ENCODE measurements at regions not wholly inside any gene's neighbourhood (a gene's known extent, or its start where the extent isn't known, plus 50 kb on each side); places are given as distances from the start of the nearest gene placed in this dataset.

GRCh38 chr16:51287121-51287755 is 136.2 kb upstream of the SALL1 start:
- Mint-ChIP-seq H3K27ac (no peak overlapping the region), H3K36me3 (no peaks in the 10 kb centered on the region), H3K27me3 (peaks cover 7% of the 10 kb centered on the region), H3K4me3 (no peak overlapping the region), H3K9me3 (no peaks in the 10 kb centered on the region), H3K4me1 (ENCODE audit: unreplicated experiment) (no peaks in the 10 kb centered on the region)
- TF ChIP-seq CTCF (conservative IDR thresholded peaks at IDR 0.05), result no peak
- no peak for DNase-seq (ENCODE audit: extremely low spot score, unreplicated experiment)

- no peak for DNase-seq (ENCODE audit: extremely low spot score, unreplicated experiment)
- Mint-ChIP-seq H3K9me3 (no peaks in the 10 kb centered on the region), H3K27me3 (peaks cover 8% of the 10 kb centered on the region), H3K36me3 (no peaks in the 10 kb centered on the region), H3K4me1 (ENCODE audit: unreplicated experiment) (no peaks in the 10 kb centered on the region), H3K27ac (no peak overlapping the region), H3K4me3 (no peak overlapping the region)
- no peak for TF ChIP-seq CTCF (conservative IDR thresholded peaks at IDR 0.05)
Observed at GRCh38 chr16:51286272-51286671, 135.2 kb upstream of the SALL1 start.

- H3K36me3 Mint-ChIP-seq, result no peaks in the 10 kb centered on the region
- TF ChIP-seq CTCF (conservative IDR thresholded peaks at IDR 0.05), result no peak
- H3K27me3 Mint-ChIP-seq, result peaks cover 8% of the 10 kb centered on the region
- H3K9me3 Mint-ChIP-seq, result no peaks in the 10 kb centered on the region
- DNase-seq (ENCODE audit: extremely low spot score, unreplicated experiment), result no peak
- no peak overlapping the region for H3K4me3 Mint-ChIP-seq
- H3K27ac Mint-ChIP-seq, result no peak overlapping the region
- no peaks in the 10 kb centered on the region for H3K4me1 Mint-ChIP-seq (ENCODE audit: unreplicated experiment)
Observed at GRCh38 chr16:51276336-51276735, 125.3 kb upstream of the SALL1 start.

GRCh38 chr16:51272420-51272819 is 121.3 kb upstream of the SALL1 start:
- no peak for TF ChIP-seq CTCF (conservative IDR thresholded peaks at IDR 0.05)
- Mint-ChIP-seq H3K27ac (no peak overlapping the region), H3K9me3 (no peaks in the 10 kb centered on the region), H3K27me3 (peaks cover 10% of the 10 kb centered on the region), H3K4me1 (ENCODE audit: unreplicated experiment) (peaks cover 3% of the 10 kb centered on the region), H3K4me3 (no peak overlapping the region), H3K36me3 (no peaks in the 10 kb centered on the region)
- no peak for DNase-seq (ENCODE audit: extremely low spot score, unreplicated experiment)

- Mint-ChIP-seq H3K27me3 (peaks cover 10% of the 10 kb centered on the region), H3K27ac (no peak overlapping the region), H3K4me1 (ENCODE audit: unreplicated experiment) (peaks cover 3% of the 10 kb centered on the region), H3K4me3 (no peak overlapping the region), H3K36me3 (no peaks in the 10 kb centered on the region), H3K9me3 (no peaks in the 10 kb centered on the region)
- DNase-seq (ENCODE audit: extremely low spot score, unreplicated experiment), result no peak
- no peak for TF ChIP-seq CTCF (conservative IDR thresholded peaks at IDR 0.05)
Observed at GRCh38 chr16:51271156-51271701, 120.2 kb upstream of the SALL1 start.
